Non-pigmented ciliary epithelial cell (primary cell): ENCODE measurements at regions not wholly inside any gene's neighbourhood (a gene's known extent, or its start where the extent isn't known, plus 50 kb on each side); places are given as distances from the start of the nearest gene placed in this dataset.
"Not testable (repeated sequence)": the region's sequence is repeated elsewhere in the genome, so short reads cannot be mapped to it uniquely, and the experiment has no call there.

Source experiments
- DNase-seq: peaks from one replicate; pipeline ENCODE4 v3.0.0-alpha.2; 2010; ENCODE audit warnings: low read depth

- DNase-seq = no peak
These were observed 263.0 kb upstream of the TRIB2 start for GRCh38 chr2:12453731-12454130.

DNA sequence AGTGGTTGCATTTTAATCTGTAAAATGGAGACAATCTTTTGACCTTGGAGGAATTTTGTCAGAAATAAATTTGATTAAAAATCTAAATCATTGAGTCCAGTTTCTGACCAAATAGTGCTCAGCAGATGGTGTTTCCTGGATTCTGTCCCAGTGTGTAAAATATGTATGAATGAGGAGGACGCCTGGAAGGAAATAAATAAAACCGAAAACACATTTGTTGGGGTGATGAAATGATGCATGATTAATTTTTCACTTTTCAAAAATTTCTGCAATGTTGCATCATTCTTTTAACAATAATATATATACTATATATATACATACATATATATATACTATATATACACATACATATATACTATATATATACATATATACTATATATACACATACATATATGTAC lies 261.1 kb upstream of the TRIB2 start:
- DNase-seq = no peak

DNA sequence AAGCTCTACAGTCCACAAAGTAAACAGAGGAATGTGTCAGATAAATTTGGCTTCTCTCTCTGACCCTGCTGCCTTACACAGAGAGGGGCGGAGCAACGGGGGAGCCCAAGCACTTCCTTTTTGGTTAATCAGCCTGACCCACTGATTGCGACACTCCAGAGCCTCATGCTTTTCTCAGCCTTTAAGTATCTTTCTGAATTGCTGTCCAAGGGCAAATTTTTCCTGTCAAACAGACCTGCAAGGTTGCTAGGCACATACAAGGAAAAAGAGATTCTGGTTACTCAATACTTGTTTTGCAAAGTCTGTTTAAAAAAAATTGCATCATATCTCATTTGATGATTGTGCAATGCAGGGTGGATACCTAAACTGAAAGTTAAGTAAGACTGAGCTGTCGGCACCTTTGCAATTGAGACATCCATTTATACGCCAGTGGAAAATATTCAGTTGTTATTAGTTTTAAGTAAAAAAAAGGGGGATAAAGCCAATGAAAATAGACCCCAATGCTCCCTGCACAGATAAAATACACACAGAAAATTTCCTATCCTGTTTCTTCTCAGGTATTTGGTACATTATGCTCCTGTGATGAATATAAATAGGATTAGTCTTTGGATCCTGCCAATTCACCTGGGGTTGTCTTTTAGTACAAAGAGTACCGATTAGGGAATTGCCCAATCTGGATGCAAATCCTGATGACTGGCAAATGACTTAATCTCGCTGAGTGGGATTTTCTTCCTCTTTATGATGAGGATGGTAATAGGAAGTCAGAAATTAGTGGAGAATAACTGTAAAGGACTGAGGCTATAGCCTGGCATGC lies 260.2 kb upstream of the TRIB2 start:
- peak; percentile 97 for DNase-seq

GRCh38 chr2:12457831-12458230 lies 258.9 kb upstream of the TRIB2 start:
- DNase-seq = no peak

DNA sequence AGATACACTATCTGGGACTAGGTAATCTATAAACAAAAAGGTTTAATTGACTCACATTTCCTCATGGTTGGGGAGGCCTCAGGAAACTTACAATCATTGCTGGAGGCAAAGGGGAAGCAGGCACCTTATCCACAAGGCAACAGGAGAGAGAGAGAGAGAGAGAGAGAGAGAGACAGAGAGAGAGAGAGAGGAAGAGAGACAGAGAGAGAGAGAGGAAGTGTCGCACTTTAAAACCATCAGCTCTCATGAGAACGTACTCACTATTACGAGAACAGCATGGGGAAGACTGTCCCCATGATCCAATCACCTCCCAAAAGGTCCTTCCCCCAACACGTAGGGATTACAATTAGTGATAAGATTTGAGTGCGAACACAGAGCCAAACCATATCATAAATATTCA lies 253.5 kb upstream of the TRIB2 start:
- DNase-seq = no peak

- no peak for DNase-seq
These were observed 251.1 kb upstream of the TRIB2 start for GRCh38 chr2:12465631-12466135.

DNA sequence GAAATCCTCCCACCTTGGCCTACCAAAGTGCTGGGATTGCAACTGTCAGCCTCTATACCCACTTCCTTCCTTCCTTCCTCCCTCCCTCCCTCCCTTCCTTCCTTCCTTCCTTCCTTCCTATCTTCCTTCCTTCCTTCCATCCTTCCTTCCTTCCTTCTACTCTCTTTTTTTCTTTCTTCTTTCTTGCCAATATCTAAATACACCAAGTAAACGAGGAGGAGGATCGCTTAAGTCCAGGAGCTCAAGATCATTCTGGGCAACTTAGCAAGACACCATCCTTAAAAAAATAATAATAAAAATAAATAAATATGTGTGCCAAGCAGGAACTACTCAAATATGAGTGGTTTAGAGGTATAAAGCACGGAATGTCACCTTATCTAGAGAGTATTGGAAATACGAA lies 249.4 kb upstream of the TRIB2 start:
- no peak for DNase-seq

GRCh38 chr2:12469141-12469561 lies 247.6 kb upstream of the TRIB2 start:
- DNase-seq = no peak

DNA sequence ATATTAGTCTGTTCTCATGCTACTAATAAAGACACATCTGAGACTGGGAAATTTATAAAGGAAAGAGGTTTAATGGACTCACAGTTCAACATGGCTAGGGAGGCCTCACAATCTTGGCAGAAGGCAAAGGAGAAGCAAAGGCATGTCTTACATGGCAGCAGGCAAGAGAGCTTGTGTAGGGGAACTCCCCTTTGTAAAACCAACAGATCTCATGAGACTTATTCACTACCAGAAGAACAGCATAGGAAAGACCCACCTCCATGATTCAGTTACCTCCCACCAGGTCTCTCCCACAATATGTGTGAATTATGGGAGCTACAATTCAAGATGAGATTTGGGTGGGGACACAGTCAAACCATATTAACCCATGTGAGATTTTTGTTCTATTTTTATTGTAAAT lies 244.5 kb upstream of the TRIB2 start:
- DNase-seq = not testable (repeated sequence)

DNA sequence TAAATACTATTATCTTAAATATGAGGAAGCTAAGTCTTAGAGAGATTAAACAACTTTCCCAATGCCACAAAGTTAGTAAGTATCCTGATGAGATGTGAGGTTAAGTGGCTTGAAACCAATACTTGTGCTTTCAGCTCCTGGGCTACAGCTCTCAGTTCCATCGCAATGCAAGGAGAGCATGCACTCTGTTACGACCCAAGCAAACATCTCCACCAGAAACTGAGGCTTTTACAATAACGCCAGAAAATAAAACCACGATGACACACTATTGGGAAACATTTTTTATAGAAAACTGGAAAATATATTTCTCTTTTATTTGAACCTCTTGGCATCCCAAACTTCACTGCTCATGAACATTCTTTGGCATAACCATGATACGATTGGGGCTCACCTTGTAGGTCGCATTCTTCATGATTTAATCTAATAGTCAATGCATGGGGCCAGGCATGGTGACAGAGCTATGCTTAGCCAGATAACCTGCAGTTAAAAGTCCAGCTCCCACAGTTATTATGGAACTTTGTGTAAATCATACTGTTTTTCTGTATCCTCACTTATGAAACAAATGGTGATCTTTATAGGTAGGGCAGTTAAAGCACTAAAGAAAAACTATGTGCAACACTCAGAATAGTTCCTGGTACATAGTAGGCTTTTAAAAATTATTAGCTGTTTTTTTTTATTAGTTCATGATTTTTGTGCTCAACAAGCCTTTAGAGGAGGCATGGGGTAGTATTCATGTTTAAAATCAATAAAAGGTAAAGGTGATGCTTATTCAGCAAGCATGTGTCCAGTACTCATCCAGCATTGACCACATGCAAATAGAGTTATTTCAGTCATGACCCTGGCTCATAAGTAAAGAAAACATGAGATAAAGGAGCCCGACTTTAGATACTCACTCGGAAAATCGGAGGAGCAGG lies 238.3 kb upstream of the TRIB2 start:
- no peak for DNase-seq

DNA sequence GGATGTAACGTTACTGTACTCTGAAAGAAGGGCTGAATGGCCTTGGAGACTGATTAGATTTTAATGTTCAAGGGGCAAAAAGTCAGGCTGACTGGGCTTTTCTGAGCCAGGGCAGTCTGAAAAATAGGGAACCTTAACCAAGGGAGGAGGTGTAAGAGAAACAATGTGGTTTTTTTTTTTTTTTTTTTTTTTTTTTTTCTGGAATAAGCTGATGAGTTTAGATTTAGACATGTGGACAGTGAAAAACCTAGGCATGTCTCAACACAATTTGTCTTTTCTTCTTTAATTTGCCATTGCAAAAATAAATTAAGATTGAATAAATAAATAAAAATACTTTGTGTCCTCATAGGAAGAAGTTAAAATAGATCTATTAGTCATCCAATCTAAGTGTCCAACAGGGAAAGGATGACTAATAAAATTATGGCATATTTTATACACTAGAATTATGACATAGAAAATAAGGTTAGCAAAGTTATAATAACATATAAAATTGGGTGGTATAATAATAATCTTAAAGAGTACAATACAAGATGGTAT lies 237.6 kb upstream of the TRIB2 start:
- DNase-seq = no peak

GRCh38 chr2:12484536-12485115 lies 232.1 kb upstream of the TRIB2 start:
- no peak for DNase-seq

DNA sequence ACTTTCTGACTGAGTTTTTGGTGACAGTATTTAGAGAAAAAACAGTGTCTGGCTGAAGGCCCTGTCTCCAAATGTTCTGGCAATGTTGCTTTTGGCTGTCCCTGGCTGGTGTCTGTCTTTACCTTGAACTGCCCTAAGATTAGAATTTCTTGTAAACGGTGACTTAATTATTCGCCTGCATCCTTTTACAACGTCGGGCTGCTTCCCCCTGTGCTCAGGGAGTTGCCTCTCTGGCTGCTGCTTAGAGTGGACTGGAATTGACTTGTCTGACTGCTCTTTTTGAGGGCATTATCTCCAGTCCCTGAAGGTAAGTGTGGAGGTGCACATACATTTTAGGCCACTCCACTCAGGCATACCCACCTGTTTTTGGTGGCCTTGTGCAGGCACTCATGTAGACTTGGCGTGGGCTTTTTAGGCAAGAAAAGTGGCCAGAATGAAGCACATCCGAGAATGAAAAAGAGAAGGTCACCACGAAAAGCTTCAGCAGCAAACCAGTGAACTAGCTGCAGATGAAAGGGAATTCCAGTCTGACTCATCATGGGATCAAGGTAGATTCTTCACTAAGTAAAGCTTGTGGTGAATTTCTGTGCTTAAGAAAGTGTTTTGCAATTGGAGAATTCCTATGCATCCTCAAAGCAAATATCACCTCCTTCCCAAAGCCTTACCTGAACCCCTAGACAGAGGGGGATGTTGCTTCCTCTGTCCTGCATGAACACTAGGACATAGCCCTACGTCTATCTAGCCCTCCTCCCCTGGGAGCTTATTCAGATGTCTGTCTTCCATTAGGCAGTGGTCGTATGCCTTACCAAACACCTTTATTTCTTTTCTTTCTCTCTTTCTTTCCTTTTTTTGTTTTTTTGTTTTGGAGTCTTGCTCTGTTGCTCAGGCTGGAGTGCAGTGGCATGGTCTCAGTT lies 230.3 kb upstream of the TRIB2 start:
- DNase-seq = no peak

DNA sequence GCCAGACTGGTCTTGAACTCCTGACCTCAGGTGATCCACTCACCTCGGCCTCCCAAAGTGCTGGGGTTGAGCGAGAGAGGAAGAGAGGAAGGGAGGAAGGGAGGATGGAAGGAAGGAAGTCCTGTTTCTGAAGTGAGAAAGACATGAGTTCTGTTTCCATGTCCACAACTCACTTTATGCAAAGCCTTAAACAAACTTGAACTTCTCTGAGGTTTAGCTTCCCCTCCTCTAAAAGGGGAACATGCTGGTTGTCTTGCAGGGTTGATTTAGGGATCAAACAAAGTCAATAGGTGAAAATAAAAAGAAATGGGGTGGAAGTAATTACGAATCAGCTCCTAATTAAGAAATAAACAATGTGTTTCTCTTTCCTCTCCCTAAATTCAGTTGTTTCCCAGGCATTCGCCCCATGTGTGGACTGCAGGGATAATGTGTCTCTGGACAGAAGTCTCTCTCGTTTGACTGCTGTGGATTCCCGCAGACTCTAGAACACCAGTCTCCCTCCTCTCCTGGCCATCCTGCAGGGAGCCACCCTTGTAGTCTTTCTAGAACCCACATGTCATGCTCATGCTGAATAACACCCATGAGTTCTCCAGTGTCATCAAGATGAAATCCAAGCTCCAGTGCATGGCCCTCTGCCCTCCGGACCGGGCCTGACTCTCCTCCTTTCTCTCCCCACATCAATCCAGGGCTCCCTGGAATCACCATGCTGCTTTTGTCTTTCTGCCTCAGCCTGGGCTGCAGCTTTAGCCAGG lies 229.3 kb upstream of the TRIB2 start:
- no peak for DNase-seq

- no peak for DNase-seq
These were observed 228.1 kb upstream of the TRIB2 start for GRCh38 chr2:12488352-12489318.

DNA sequence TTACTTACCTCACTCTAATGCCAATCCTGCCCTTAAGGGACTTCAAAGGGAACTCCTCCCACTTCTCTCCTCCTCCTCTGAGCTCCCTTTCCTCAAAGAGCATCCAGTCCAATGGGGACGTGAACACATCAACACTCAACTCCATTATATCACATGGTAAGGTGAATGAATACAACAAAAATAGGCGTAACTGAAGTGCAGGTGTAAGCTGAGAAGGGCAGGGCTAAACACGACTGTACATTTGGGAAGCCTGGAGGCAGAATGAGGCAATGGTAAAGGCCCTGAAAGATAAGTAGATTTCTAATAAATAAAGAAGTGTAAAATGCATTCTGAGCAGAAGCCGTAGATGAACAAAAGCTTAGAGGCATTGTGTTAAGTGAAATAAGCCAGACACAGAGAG lies 226.1 kb upstream of the TRIB2 start:
- no peak for DNase-seq

- not testable (repeated sequence) for DNase-seq
These were observed 224.4 kb upstream of the TRIB2 start for GRCh38 chr2:12492360-12492759.

DNA sequence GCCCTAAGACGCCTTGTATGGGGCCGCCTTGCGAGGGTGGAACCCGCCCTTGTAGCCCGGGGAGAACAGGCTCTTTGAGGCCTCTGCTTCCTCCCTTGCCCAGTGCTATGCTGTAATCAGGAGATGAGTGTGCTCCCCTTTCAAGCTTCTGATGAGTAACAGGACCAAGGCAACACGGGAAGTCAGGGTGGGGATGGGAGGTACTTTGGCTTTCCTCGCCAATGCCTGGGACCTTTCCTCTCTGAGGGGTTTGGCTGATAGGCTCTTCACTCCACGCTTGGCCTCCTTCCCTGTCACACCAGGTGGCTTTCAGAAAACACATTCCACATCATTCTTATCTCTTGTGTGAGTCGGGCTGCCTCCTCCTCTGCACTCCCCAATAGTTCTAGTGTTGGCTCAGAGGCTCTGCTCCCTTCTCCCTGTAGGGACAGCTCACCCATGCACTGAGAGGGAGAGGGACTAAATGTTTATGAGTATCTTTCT lies 223.7 kb upstream of the TRIB2 start:
- peak; percentile 90 for DNase-seq

- no peak for DNase-seq
These were observed 221.4 kb upstream of the TRIB2 start for GRCh38 chr2:12495247-12495868.
